AG10803 (cell line): ENCODE measurements at regions not wholly inside any gene's neighbourhood (a gene's known extent, or its start where the extent isn't known, plus 50 kb on each side); places are given as distances from the start of the nearest gene placed in this dataset.
"Not testable (repeated sequence)": the region's sequence is repeated elsewhere in the genome, so short reads cannot be mapped to it uniquely, and the experiment has no call there.

Source experiments
- DNase-seq: peaks from one replicate; pipeline ENCODE4 v3.0.0; 2010; ENCODE audit warnings: low read depth
- H3K4me3 ChIP-seq: 2 replicates; pipeline ENCODE4 v1.5.1; 2011; ENCODE audit warnings: mild to moderate bottlenecking, low read length, control low read depth
- CTCF ChIP-seq: conservative IDR thresholded peaks from 2 replicates; pipeline ENCODE4 v1.5.1; 2011; ENCODE audit warnings: mild to moderate bottlenecking, low read length, control low read depth, inconsistent platforms

GRCh38 chr9:97109194-97109811 is 70.4 kb upstream of the CTSV start:
- TF ChIP-seq CTCF: peak; percentile 46
- no peak overlapping the region for H3K4me3 ChIP-seq
- peak; percentile 16 for DNase-seq

DNA sequence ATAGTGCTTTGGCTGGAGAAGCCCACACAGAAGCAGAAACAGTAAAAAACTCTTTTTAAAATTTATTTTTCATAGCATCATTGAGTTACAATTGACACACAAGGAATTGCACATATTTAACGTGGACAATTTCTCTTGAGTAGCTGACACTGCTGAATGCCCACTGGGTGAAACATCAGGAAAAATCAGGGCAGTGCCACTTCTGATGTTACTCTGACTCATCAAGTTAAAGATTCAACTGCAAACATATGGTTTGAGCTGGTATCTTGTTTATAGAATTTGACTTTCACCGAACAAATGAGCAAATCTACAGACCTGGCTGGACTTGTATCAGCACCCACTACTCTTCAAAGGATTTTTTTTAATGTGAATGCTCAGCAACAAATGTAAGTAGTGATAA is 66.3 kb upstream of the CTSV start:
- DNase-seq, H3K4me3 ChIP-seq: not testable (repeated sequence)

GRCh38 chr9:97103613-97104383 is 64.9 kb upstream of the CTSV start:
- DNase-seq, H3K4me3 ChIP-seq: not testable (repeated sequence)

DNA sequence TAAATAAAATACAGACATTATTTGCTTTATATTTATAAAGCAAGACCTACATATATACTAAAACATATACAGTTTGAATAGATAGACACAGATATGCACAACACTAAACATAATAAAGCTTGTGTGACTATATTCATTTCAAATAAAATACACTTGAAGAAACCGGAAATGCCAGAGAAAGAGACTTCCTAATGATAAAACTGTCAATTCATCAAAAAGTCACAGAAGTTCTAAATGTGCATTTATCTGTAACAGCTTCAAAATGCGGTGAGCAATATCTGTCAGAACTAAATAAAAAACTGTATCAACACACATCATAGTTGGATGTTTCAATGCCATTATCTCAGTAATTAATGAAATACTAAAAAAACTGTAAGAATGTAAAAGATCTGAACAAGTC is 60.6 kb upstream of the CTSV start:
- not testable (repeated sequence) for DNase-seq

GRCh38 chr9:97096793-97097192 is 57.9 kb upstream of the CTSV start:
- TF ChIP-seq CTCF: no peak
- no peak overlapping the region for H3K4me3 ChIP-seq
- DNase-seq: no peak

More for the DNA sequence above, 60.6 kb upstream of the CTSV start:
- H3K4me3 ChIP-seq: not testable (repeated sequence)

DNA sequence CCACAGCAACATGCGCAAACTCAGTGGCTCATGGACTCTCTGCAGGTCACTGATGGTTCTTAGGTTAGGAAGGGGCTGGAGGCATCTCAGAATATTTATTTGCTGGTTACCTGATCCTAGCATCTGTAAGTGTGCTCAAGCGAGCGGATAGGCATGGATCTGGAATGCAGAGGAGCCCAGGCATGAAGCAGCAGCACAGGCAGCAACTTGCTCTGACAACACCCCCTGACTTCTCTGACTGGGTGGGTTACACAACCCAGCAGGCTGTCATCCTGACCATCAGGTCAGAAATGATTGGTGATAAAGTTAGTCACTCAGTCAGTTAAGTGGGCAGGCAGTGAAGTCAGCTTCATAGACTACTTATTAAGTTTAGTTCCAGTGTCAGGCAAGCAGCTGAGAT is 50.4 kb upstream of the CTSV start:
- DNase-seq: not testable (repeated sequence)

More for the DNA sequence above, 50.4 kb upstream of the CTSV start:
- not testable (repeated sequence) for H3K4me3 ChIP-seq
